HEK293 (cell line): ENCODE measurements at regions not wholly inside any gene's neighbourhood (a gene's known extent, or its start where the extent isn't known, plus 50 kb on each side); places are given as distances from the start of the nearest gene placed in this dataset.

Experiments
- CTCF ChIA-PET: fragments of 350-600 bp; formaldehyde crosslinking; extraction: SDS; loops from one replicate; lab custom pipeline; 2021; ENCODE audit warnings: antibody characterized with exemption; lab: Yijun Ruan, JAX
- POLR2A ChIA-PET: fragments of 300-600 bp; formaldehyde crosslinking; extraction: SDS; loops from one replicate; lab custom pipeline; 2020; ENCODE audit warnings: antibody characterized with exemption, inconsistent platforms; lab: Yijun Ruan, JAX
- H3K27ac ChIP-seq: fragments of 200-500 bp; sonication (Bioruptor generic); 2 replicates; pipeline ENCODE4 v1.5.1; 2014; ENCODE audit warnings: low read depth, low read length, control low read depth, inconsistent platforms; ENCODE audit errors: extremely low read depth
- H3K36me3 ChIP-seq, 2 experiments: fragments of 200-500 bp in 1 of 2; sonication (Bioruptor generic) in 1 of 2; 1 replicate in 1 of 2; 2 replicates in 1 of 2; pipeline ENCODE4 v1.5.1; 2014 to 2017; ENCODE audit warnings: inconsistent platforms in 2 of 2, low read length in 2 of 2; ENCODE audit not compliant: control insufficient read depth in 2 of 2, insufficient read depth in 1 of 2
- H3K4me1 ChIP-seq: fragments of 200-500 bp; sonication (Bioruptor generic); 2 replicates; pipeline ENCODE4 v1.5.1; 2014; ENCODE audit warnings: mild to moderate bottlenecking, low read length, inconsistent platforms; ENCODE audit not compliant: control insufficient read depth, insufficient read depth
- H3K4me3 ChIP-seq: 2 replicates; pipeline ENCODE4 v1.5.1; 2011; ENCODE audit warnings: low read depth, mild to moderate bottlenecking, control low read depth, low read length, moderate library complexity
- H3K9me3 ChIP-seq: fragments of 200-500 bp; sonication (Bioruptor generic); 2 replicates; pipeline ENCODE4 v1.5.1; 2014; ENCODE audit warnings: low read depth, low read length, inconsistent platforms; ENCODE audit not compliant: control insufficient read depth, insufficient read depth
- ELK4 ChIP-seq: IDR thresholded peaks from 2 replicates; pipeline ENCODE4 v1.6.1; 2011; ENCODE audit warnings: mild to moderate bottlenecking, low read depth, low read length, borderline replicate concordance
- HIC1 ChIP-seq: fragments of 450-650 bp; formaldehyde crosslinking; IDR thresholded peaks from 2 replicates; pipeline ENCODE4 v1.5.1; 2016; ENCODE audit warnings: missing biosample characterization, missing genetic modification characterization
- OVOL3 ChIP-seq: fragments of 450-650 bp; formaldehyde crosslinking; IDR thresholded peaks from 2 replicates; pipeline ENCODE4 v1.5.1; 2016; ENCODE audit warnings: missing biosample characterization, missing genetic modification characterization
- SCRT2 ChIP-seq: fragments of 450-650 bp; formaldehyde crosslinking; IDR thresholded peaks from 2 replicates; pipeline ENCODE4 v1.5.1; 2016; ENCODE audit warnings: missing biosample characterization, missing genetic modification characterization
- SP2 ChIP-seq: fragments of 450-650 bp; formaldehyde crosslinking; IDR thresholded peaks from 2 replicates; pipeline ENCODE4 v1.5.1; 2016; ENCODE audit warnings: missing biosample characterization, missing genetic modification characterization
- ZBTB1 ChIP-seq: fragments of 450-650 bp; formaldehyde crosslinking; IDR thresholded peaks from 2 replicates; pipeline ENCODE4 v1.5.1; 2016; ENCODE audit warnings: missing biosample characterization, missing genetic modification characterization
- ZBTB20 ChIP-seq: fragments of 450-650 bp; formaldehyde crosslinking; IDR thresholded peaks from 2 replicates; pipeline ENCODE4 v1.5.1; 2016; ENCODE audit warnings: missing biosample characterization, missing genetic modification characterization
- ZBTB48 ChIP-seq: fragments of 450-650 bp; formaldehyde crosslinking; IDR thresholded peaks from 2 replicates; pipeline ENCODE4 v1.5.1; 2016; ENCODE audit warnings: missing biosample characterization, missing genetic modification characterization
- ZNF146 ChIP-seq: fragments of 450-650 bp; formaldehyde crosslinking; IDR thresholded peaks from 2 replicates; pipeline ENCODE4 v1.5.1; 2016; ENCODE audit warnings: missing biosample characterization, missing genetic modification characterization
- ZNF184 ChIP-seq: fragments of 450-650 bp; IDR thresholded peaks from 2 replicates; pipeline ENCODE4 v1.5.1; 2018; ENCODE audit warnings: missing biosample characterization, mild to moderate bottlenecking, missing genetic modification characterization
- ZNF202 ChIP-seq: fragments of 450-650 bp; formaldehyde crosslinking; IDR thresholded peaks from 2 replicates; pipeline ENCODE4 v1.5.1; 2016; ENCODE audit warnings: missing biosample characterization, missing genetic modification characterization, borderline replicate concordance
- ZNF248 ChIP-seq: fragments of 450-650 bp; formaldehyde crosslinking; IDR thresholded peaks from 2 replicates; pipeline ENCODE4 v1.5.1; 2017; ENCODE audit warnings: missing biosample characterization, missing genetic modification characterization
- ZNF433 ChIP-seq: fragments of 450-650 bp; formaldehyde crosslinking; IDR thresholded peaks from 2 replicates; pipeline ENCODE4 v1.5.1; 2016; ENCODE audit warnings: missing biosample characterization, missing genetic modification characterization, low read depth
- ZNF518A ChIP-seq: fragments of 450-650 bp; formaldehyde crosslinking; conservative IDR thresholded peaks from 2 replicates; pipeline ENCODE4 v1.5.1; 2016; ENCODE audit warnings: low read depth, missing biosample characterization, missing genetic modification characterization
- ZNF639 ChIP-seq: fragments of 450-650 bp; formaldehyde crosslinking; IDR thresholded peaks from 2 replicates; pipeline ENCODE4 v1.5.1; 2016; ENCODE audit warnings: missing biosample characterization, missing genetic modification characterization
- ZNF658 ChIP-seq: fragments of 450-650 bp; formaldehyde crosslinking; IDR thresholded peaks from 2 replicates; pipeline ENCODE4; 2016; ENCODE audit warnings: missing biosample characterization, missing genetic modification characterization
- ZNF704 ChIP-seq: fragments of 450-650 bp; formaldehyde crosslinking; IDR thresholded peaks from 2 replicates; pipeline ENCODE4 v1.5.1; 2016; ENCODE audit warnings: missing biosample characterization, missing genetic modification characterization

- Histone ChIP-seq H3K9me3 (no peaks in the 10 kb centered on the region), H3K4me1 (no peaks in the 10 kb centered on the region), H3K36me3 (no peaks in the 10 kb centered on the region), H3K27ac (no peak overlapping the region), H3K4me3 (no peak overlapping the region)
- ChIA-PET CTCF (no interaction called here), POLR2A (no interaction called here)
- TF ChIP-seq ZNF518A (no peak), OVOL3 (tag by site-specific recombination) (no peak), ZNF248 (tag by site-specific recombination) (no peak), ZNF639 (tag by site-specific recombination) (no peak), ZNF146 (tag by site-specific recombination) (no peak), ZBTB20 (tag by site-specific recombination) (no peak), SCRT2 (no peak), ZNF658 (no peak), ZNF184 (tag by site-specific recombination) (no peak), ELK4 (no peak), ZBTB1 (no peak), ZNF433 (tag by site-specific recombination) (no peak), ZNF202 (tag by site-specific recombination) (no peak), ZNF704 (tag by site-specific recombination) (no peak), SP2 (tag by site-specific recombination) (no peak), HIC1 (no peak), ZBTB48 (tag by site-specific recombination) (no peak)
Measured at GRCh38 chr15:38614621-38615020, 50.0 kb upstream of the RASGRP1 start.
